Skeletal muscle tissue (tissue), 3 donors: ENCODE measurements at regions not wholly inside any gene's neighbourhood (a gene's known extent, or its start where the extent isn't known, plus 50 kb on each side); places are given as distances from the start of the nearest gene placed in this dataset.

Source experiments
- H3K27ac ChIP-seq: one replicate; pipeline ENCODE4 v1.7.0; 2013; ENCODE audit warnings: mild to moderate bottlenecking, low read depth, low read length, inconsistent platforms
- H3K27me3 ChIP-seq, 3 donors: one replicate each; pipeline ENCODE4 v1.7.0; 2013; ENCODE audit warnings: low read length in 3 of 3; ENCODE audit not compliant: control insufficient read depth in 3 of 3, insufficient read depth in 3 of 3
- H3K36me3 ChIP-seq, 3 donors: one replicate each; pipeline ENCODE4 v1.7.0; 2013; ENCODE audit warnings: low read length in 3 of 3; ENCODE audit not compliant: control insufficient read depth in 3 of 3, insufficient read depth in 3 of 3
- H3K4me1 ChIP-seq, 3 donors: one replicate each; pipeline ENCODE4 v1.7.0; 2013; ENCODE audit warnings: low read length in 3 of 3, mild to moderate bottlenecking in 3 of 3; ENCODE audit not compliant: control insufficient read depth in 3 of 3, insufficient read depth in 3 of 3
- H3K4me3 ChIP-seq, 3 donors: one replicate each; pipeline ENCODE4 v1.7.0; 2013; ENCODE audit warnings: low read length in 3 of 3
- H3K9ac ChIP-seq, 3 donors: one replicate each; pipeline ENCODE4 v1.7.0; 2013; ENCODE audit warnings: low read length in 3 of 3, mild to moderate bottlenecking in 3 of 3, moderate library complexity in 2 of 3, low read depth in 1 of 3
- H3K9me3 ChIP-seq, 3 donors: one replicate each; pipeline ENCODE4 v1.7.0; 2013; ENCODE audit warnings: low read length in 3 of 3; ENCODE audit not compliant: control insufficient read depth in 3 of 3
- donor health status: Osteomylitis.

DNA sequence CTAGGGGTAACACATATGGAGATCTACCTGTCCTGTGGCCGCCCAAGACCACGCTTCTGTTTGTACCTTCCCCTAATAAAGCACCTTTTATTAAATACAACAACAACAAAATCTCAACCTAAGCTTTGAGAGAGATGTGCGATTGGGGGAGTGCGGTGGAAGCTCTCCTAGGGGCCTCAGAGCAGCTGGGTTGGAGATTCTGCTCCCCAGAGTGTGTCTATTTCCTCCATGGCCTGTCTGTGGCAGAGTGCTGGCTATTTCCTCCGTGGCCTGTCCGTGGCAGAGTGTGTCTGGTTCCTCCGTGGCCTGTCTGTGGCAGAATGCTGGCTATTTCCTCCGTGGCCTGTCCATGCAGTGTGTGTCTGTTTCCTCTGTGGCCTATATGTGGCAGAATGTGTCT lies 139.3 kb upstream of the IPO9 start:
- Histone ChIP-seq H3K27me3 (peaks cover 2 to 16% (median 10%) of the 10 kb centered on the region in 3 donors), H3K9me3 (no peaks in the 10 kb centered on the region), H3K9ac (no peak overlapping the region), H3K4me1 (peaks cover 19 to 36% (median 25%) of the 10 kb centered on the region in 3 donors), H3K36me3 (no peaks in the 10 kb centered on the region), H3K27ac (no peak overlapping the region), H3K4me3 (no peak overlapping the region)

- Histone ChIP-seq H3K9ac (no peak overlapping the region), H3K9me3 (no peaks in the 10 kb centered on the region), H3K4me3 (no peak overlapping the region), H3K27ac (no peak overlapping the region), H3K4me1 (peaks cover 20 to 39% (median 25%) of the 10 kb centered on the region in 3 donors), H3K36me3 (no peaks in the 10 kb centered on the region), H3K27me3 (peaks cover 2 to 16% (median 10%) of the 10 kb centered on the region in 3 donors)
These were observed 138.4 kb upstream of the IPO9 start for GRCh38 chr1:201690528-201690927.

DNA sequence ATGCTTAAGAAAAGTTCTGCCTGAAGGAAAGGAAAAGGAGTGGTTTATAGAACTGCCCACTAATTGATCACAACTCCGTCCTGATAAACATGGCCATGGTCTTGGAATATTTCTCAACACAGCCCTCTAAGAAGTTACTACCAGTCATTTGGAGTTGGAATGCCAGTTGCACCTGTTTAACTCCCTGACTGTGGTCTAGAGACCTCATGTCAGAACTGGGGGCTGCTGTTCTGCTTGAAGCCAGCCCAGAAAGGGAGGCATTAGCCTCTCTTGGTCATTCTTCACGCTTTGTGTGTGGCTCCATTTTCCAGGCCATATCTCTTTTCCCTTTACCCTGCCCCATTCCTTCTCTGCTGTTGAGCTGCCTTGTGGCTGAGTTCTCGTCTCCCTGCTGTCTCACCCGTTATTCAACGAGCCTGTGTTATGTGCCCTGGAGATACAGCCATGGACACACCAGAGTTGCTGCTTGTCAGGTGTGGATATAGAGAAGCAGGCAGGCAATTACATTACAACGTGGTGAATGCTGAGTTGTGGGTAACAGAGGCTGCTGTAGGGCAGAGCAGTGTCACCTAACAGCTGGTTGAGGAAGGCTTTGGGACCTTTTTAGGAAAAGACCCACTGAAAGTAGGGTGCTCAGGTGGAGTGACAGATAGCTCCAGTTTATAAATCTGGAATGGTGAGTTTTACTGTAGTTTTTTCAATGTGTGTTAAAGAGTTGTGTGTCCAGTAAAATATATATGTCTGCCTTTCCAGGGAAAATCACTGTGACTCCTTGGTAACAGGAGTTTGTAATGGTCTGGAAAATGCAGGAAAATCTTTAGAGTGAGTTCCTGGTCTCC lies 137.0 kb upstream of the IPO9 start:
- no peak overlapping the region for H3K4me3 ChIP-seq
- H3K9ac ChIP-seq: no peak overlapping the region
- no peaks in the 10 kb centered on the region for H3K9me3 ChIP-seq
- H3K4me1 ChIP-seq: peaks cover 20 to 39% (median 25%) of the 10 kb centered on the region in 3 donors
- peaks cover 2 to 16% (median 10%) of the 10 kb centered on the region in 3 donors for H3K27me3 ChIP-seq
- no peak overlapping the region for H3K27ac ChIP-seq
- H3K36me3 ChIP-seq: no peaks in the 10 kb centered on the region

DNA sequence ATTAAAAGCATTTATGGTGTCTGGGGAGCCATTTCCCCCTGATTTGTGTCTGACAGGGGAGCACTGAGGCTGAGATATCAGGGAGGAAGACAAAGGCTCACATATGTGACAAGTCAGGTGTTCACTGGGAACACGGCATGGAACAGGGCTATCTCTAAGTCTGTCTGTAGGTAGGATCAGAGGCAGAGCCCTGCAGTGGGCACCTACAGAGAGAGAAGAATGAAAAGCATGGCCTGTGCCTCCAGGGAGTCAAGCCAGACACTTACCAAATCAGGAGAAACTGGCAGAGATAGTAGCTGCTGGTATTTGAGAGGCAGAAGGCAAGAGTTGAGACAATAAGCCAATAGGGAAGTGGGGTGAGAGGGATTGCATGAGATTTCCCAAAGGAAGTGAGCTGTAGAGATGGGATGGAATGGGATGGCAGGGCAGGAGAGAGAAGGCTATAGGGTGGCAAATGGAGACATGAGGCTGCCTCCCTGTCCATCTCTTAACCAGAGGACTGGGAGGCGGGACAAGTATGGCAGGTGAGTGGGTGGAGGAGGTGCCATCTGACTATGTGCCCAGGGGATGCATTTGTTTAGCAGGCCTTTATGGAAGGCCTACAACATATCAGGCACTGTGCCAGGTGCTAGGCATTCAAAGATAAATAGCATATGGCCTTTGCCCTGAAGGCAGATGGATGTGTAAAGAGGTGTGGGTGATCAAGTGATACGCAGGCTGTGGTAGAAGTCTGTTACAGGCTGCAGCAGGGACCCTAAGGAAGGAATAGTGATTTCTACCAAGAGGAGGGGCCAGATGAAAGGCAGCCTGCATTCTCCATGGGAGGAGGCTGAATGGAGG lies 136.2 kb upstream of the IPO9 start:
- Histone ChIP-seq H3K36me3 (no peaks in the 10 kb centered on the region), H3K9me3 (no peaks in the 10 kb centered on the region), H3K4me3 (no peak overlapping the region), H3K4me1 (peaks cover 26 to 45% (median 30%) of the 10 kb centered on the region in 3 donors), H3K9ac (no peak overlapping the region), H3K27ac (no peak overlapping the region), H3K27me3 (peaks cover 2 to 16% (median 10%) of the 10 kb centered on the region in 3 donors)

DNA sequence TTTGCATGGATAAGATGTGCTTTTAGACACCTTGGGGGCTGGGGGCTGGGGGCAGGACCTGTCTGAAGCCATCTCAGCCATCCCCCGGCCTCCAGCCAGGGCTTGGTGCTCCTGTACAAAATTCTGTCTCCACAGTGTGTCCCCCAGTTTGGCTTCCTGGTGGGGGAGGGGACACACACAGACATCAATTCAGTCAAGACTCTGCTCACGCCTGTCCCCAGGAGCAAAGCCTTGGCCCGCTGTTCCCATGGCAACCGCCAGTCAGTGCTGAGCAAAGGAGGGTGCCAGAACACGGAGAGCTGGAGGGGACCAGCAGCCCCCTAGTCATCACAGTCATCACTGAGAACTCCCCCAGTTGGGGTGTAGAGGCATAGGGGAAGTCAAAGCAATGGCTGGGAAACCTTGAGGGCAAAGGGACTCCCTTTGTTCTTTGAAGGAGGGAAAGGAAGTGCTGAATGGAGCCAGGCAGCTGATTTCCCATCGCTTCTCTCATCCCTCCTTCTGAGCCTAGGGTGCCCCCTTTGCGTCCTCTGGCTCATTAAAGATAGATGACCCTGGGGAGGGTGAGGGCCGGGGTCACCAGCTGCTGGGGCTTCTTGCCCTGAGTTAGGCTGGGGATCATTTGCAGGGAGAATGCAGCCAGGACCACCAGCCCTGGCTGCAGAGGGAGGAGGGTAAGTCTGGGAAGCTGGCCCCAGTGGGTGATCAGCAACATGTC lies 134.9 kb upstream of the IPO9 start:
- Histone ChIP-seq H3K9ac (no peak overlapping the region), H3K36me3 (no peaks in the 10 kb centered on the region), H3K9me3 (no peaks in the 10 kb centered on the region), H3K27ac (no peak overlapping the region), H3K27me3 (peaks cover 2 to 20% (median 15%) of the 10 kb centered on the region in 3 donors), H3K4me1 (peaks cover 26 to 45% (median 30%) of the 10 kb centered on the region in 3 donors), H3K4me3 (no peak overlapping the region)

- peaks cover 2 to 20% (median 15%) of the 10 kb centered on the region in 3 donors for H3K27me3 ChIP-seq
- H3K27ac ChIP-seq: no peak overlapping the region
- no peak overlapping the region for H3K9ac ChIP-seq
- peaks cover 26 to 45% (median 30%) of the 10 kb centered on the region in 3 donors for H3K4me1 ChIP-seq
- H3K9me3 ChIP-seq: no peaks in the 10 kb centered on the region
- H3K36me3 ChIP-seq: no peaks in the 10 kb centered on the region
- H3K4me3 ChIP-seq: no peak overlapping the region
These were observed 134.2 kb upstream of the IPO9 start for GRCh38 chr1:201694608-201695335.

DNA sequence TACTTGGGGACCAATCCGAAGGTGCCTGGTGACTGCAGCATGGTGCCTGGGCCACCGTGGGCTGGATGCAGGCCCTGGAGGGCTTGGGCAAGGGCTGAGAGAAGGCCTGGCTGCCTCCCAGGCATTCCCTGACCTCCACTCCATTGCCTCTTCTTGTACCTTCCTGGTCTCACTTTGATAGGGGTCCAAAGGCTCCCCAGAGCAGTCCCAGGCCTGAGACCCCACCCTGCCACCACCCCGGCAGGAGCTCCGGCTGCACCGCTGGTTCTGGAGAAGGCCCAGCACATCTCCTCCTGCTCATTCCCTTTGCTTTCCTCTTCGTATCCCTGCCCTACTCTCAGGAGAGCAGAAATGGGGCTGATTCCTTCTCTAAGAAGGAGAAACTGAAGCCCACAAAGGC lies 133.3 kb upstream of the IPO9 start:
- no peak overlapping the region for H3K9ac ChIP-seq
- H3K9me3 ChIP-seq: no peaks in the 10 kb centered on the region
- peaks cover 2 to 20% (median 15%) of the 10 kb centered on the region in 3 donors for H3K27me3 ChIP-seq
- peaks cover 26 to 45% (median 30%) of the 10 kb centered on the region in 3 donors for H3K4me1 ChIP-seq
- H3K4me3 ChIP-seq: no peak overlapping the region
- H3K36me3 ChIP-seq: no peaks in the 10 kb centered on the region
- no peak overlapping the region for H3K27ac ChIP-seq

DNA sequence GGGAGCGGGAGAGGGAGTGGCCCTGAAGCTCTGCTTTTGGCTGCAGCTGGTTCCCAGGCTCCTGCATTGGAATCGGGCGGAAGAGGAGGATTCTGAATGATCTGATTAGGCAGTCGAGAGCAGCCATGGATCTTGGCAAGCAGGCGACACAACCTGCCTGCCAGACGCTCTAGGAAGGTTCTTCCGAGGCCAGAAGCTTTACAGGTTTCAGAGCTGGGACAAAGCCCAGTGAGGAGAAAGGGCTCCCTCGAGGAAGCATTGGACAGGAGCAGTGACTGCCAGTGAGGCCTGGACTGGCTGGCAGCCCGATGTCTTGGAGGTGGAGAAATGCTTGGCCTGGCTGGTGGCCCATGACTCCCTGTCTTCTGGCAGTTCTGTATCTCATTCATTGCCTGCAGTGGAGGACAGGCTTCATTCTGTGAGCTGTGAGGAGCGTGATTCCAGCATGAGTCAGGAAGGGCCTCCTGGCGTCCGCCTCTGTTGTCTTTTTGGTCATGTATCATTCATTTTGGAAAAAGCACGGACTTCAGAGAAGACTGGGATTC lies 132.7 kb upstream of the IPO9 start:
- Histone ChIP-seq H3K9me3 (no peaks in the 10 kb centered on the region), H3K9ac (no peak overlapping the region), H3K27me3 (peaks cover 2 to 20% (median 15%) of the 10 kb centered on the region in 3 donors), H3K4me1 (peaks cover 26 to 45% (median 30%) of the 10 kb centered on the region in 3 donors), H3K4me3 (peak overlapping the region in 2 of 3 donors; percentile 6 to 24), H3K27ac (no peak overlapping the region), H3K36me3 (no peaks in the 10 kb centered on the region)

- no peak overlapping the region for H3K4me3 ChIP-seq
- H3K4me1 ChIP-seq: peaks cover 26 to 45% (median 30%) of the 10 kb centered on the region in 3 donors
- no peak overlapping the region for H3K9ac ChIP-seq
- no peaks in the 10 kb centered on the region for H3K36me3 ChIP-seq
- H3K9me3 ChIP-seq: no peaks in the 10 kb centered on the region
- H3K27ac ChIP-seq: no peak overlapping the region
- peaks cover 2 to 17% (median 11%) of the 10 kb centered on the region in 3 donors for H3K27me3 ChIP-seq
These were observed 131.8 kb upstream of the IPO9 start for GRCh38 chr1:201697174-201697573.
